H1 (cell line): ENCODE measurements at regions not wholly inside any gene's neighbourhood (a gene's known extent, or its start where the extent isn't known, plus 50 kb on each side); places are given as distances from the start of the nearest gene placed in this dataset.
A peak's percentile ranks its signal among the peaks of the same experiment; 100 is the strongest.

Source experiments
- CTCF ChIA-PET: fragments of 300-600 bp; sonication (Branson Sonifier 250); formaldehyde crosslinking; loops from one replicate; lab custom pipeline; 2021; ENCODE audit not compliant: partially characterized antibody; lab: Charles Lee
- POLR2A ChIA-PET: fragments of 300-600 bp; sonication (Branson Sonifier 250); formaldehyde crosslinking; loops from one replicate; lab custom pipeline; 2021; ENCODE audit warnings: inconsistent platforms; ENCODE audit not compliant: partially characterized antibody; lab: Charles Lee
- DNase-seq, 2 experiments: peaks; one replicate each; pipeline versions ENCODE4 v3.0.0 to v3.0.0-alpha.2; 2010 to 2022; ENCODE audit warnings: low spot score in 2 of 2, low read depth in 1 of 2, mixed read lengths in 1 of 2
- FAIRE-seq: peaks from 2 replicates; lab custom pipeline; 2011; peaks lifted over from hg19 to GRCh38; lab: Jason Lieb, UNC
- H2AFZ ChIP-seq: 2 replicates; pipeline ENCODE4 v1.8.1; 2012; ENCODE audit warnings: low read length, inconsistent platforms
- H2AK5ac ChIP-seq: 2 replicates; pipeline ENCODE4 v1.6.1; 2013; ENCODE audit warnings: low read depth, low read length
- H2BK120ac ChIP-seq: replicated peaks from 2 replicates; pipeline ENCODE3; 2013; ENCODE audit warnings: low read depth, low read length, inconsistent platforms
- H2BK12ac ChIP-seq: 2 replicates; pipeline ENCODE4 v1.6.1; 2013; ENCODE audit warnings: low read depth, low read length
- H2BK15ac ChIP-seq: 2 replicates; pipeline ENCODE4 v1.6.1; 2013; ENCODE audit warnings: low read length
- H2BK20ac ChIP-seq: 2 replicates; pipeline ENCODE4 v1.6.1; 2013; ENCODE audit warnings: low read length
- H2BK5ac ChIP-seq: 2 replicates; pipeline ENCODE4 v1.6.1; 2013; ENCODE audit warnings: low read depth, low read length
- H3K14ac ChIP-seq: 2 replicates; pipeline ENCODE4 v1.6.1; 2013; ENCODE audit warnings: inconsistent platforms; ENCODE audit not compliant: insufficient read length
- H3K18ac ChIP-seq: 2 replicates; pipeline ENCODE4 v1.6.1; 2013; ENCODE audit warnings: low read length; ENCODE audit errors: extremely low read depth
- H3K23ac ChIP-seq: 2 replicates; pipeline ENCODE4 v1.6.1; 2013; ENCODE audit warnings: inconsistent platforms; ENCODE audit not compliant: insufficient read length
- H3K23me2 ChIP-seq: 2 replicates; pipeline ENCODE4 v1.6.1; 2013; ENCODE audit warnings: low read depth, low read length
- H3K27ac ChIP-seq: 2 replicates; pipeline ENCODE4 v1.6.1; 2011; ENCODE audit warnings: low read depth, low read length, inconsistent platforms
- H3K27me3 ChIP-seq, 4 experiments: replicated peaks in 1 of 4; 1 replicate in 1 of 4; 2 replicates in 3 of 4; pipeline versions ENCODE4 v1.6.1 to v1.8.1; 2011 to 2013; ENCODE audit warnings: low read length in 3 of 4, mild to moderate bottlenecking in 3 of 4, inconsistent platforms in 2 of 4, mixed read lengths in 2 of 4, moderate library complexity in 1 of 4; ENCODE audit not compliant: control insufficient read depth in 3 of 4, insufficient read depth in 3 of 4; ENCODE audit errors: extremely low read depth in 1 of 4
- H3K36me3 ChIP-seq, 4 experiments: 2 replicates each; pipeline versions ENCODE4 v1.6.1 to v1.8.1; 2011 to 2013; ENCODE audit warnings: mild to moderate bottlenecking in 4 of 4, low read length in 3 of 4, moderate library complexity in 2 of 4, control low read depth in 1 of 4, inconsistent platforms in 1 of 4; ENCODE audit not compliant: insufficient read depth in 4 of 4, control insufficient read depth in 2 of 4
- H3K4ac ChIP-seq: replicated peaks from 2 replicates; pipeline ENCODE3; 2013; ENCODE audit warnings: low read length, low read depth, mixed read lengths, inconsistent platforms; ENCODE audit not compliant: insufficient read length
- H3K4me1 ChIP-seq, 4 experiments: replicated peaks in 1 of 4; 1 replicate in 1 of 4; 2 replicates in 3 of 4; pipeline versions ENCODE4 v1.6.1 to v1.8.1; 2011 to 2013; ENCODE audit warnings: low read length in 3 of 4, inconsistent platforms in 2 of 4, mixed read lengths in 1 of 4; ENCODE audit not compliant: insufficient read depth in 4 of 4, control insufficient read depth in 3 of 4
- H3K4me2 ChIP-seq, 2 experiments: 2 replicates each; pipeline versions ENCODE4 v1.6.1 to v1.8.1; 2011 to 2013; ENCODE audit warnings: low read depth in 2 of 2, low read length in 2 of 2, control low read depth in 1 of 2, inconsistent platforms in 1 of 2, mild to moderate bottlenecking in 1 of 2; ENCODE audit not compliant: insufficient read depth in 1 of 2
- H3K4me3 ChIP-seq, 4 experiments: fragments of 200-600, 300-600 bp in 1 of 4; sonication (generic), shearing (Covaris generic), sonication (Bioruptor Twin) in 1 of 4; 2 replicates each; pipeline versions ENCODE4 v1.5.1 to v1.8.1; 2011 to 2016; ENCODE audit warnings: low read length in 4 of 4, low read depth in 3 of 4, control low read depth in 2 of 4, inconsistent platforms in 2 of 4, mild to moderate bottlenecking in 2 of 4, mixed read lengths in 1 of 4, moderate library complexity in 1 of 4; ENCODE audit not compliant: insufficient read depth in 2 of 4; ENCODE audit errors: extremely low read depth in 1 of 4
- H3K56ac ChIP-seq: replicated peaks from 2 replicates; pipeline ENCODE3; 2013; ENCODE audit warnings: low read depth, mild to moderate bottlenecking, mixed read lengths, low read length, inconsistent platforms; ENCODE audit not compliant: insufficient read length
- H3K79me1 ChIP-seq: 2 replicates; pipeline ENCODE4 v1.6.1; 2013; ENCODE audit warnings: low read depth, low read length, control low read depth
- H3K79me2 ChIP-seq, 2 experiments: 2 replicates each; pipeline versions ENCODE4 v1.6.1 to v1.8.1; 2012 to 2013; ENCODE audit warnings: low read length in 2 of 2, mild to moderate bottlenecking in 2 of 2, inconsistent platforms in 1 of 2; ENCODE audit not compliant: insufficient read depth in 2 of 2, control insufficient read depth in 1 of 2
- H3K9ac ChIP-seq, 4 experiments: replicated peaks in 1 of 4; 1 replicate in 1 of 4; 2 replicates in 3 of 4; pipeline versions ENCODE4 v1.6.1 to v1.8.1; 2011 to 2013; ENCODE audit warnings: low read depth in 3 of 4, low read length in 3 of 4, control low read depth in 2 of 4, mild to moderate bottlenecking in 2 of 4, moderate library complexity in 2 of 4, inconsistent platforms in 1 of 4; ENCODE audit errors: extremely low read depth in 1 of 4
- H3K9me3 ChIP-seq, 2 experiments: 2 replicates each; pipeline versions ENCODE4 v1.6.1 to v1.8.1; 2012 to 2013; ENCODE audit warnings: mild to moderate bottlenecking in 2 of 2, moderate library complexity in 2 of 2, control low read depth in 1 of 2, inconsistent platforms in 1 of 2, low read depth in 1 of 2, low read length in 1 of 2, mixed read lengths in 1 of 2; ENCODE audit not compliant: insufficient read depth in 2 of 2
- H4K20me1 ChIP-seq, 2 experiments: replicated peaks in 1 of 2; 2 replicates each; pipeline versions ENCODE3 to v1.8.1; 2011 to 2013; ENCODE audit warnings: inconsistent platforms in 2 of 2, low read length in 2 of 2, mild to moderate bottlenecking in 1 of 2; ENCODE audit not compliant: insufficient read depth in 2 of 2, control insufficient read depth in 1 of 2
- H4K5ac ChIP-seq: 2 replicates; pipeline ENCODE4 v1.6.1; 2013; ENCODE audit warnings: low read length, low read depth, mixed read lengths, inconsistent platforms; ENCODE audit not compliant: insufficient read length
- H4K8ac ChIP-seq: 2 replicates; pipeline ENCODE4 v1.8.0; 2013; ENCODE audit warnings: mild to moderate bottlenecking, moderate library complexity, low read length, inconsistent platforms; ENCODE audit not compliant: insufficient read depth; ENCODE audit errors: extremely low read depth
- H4K91ac ChIP-seq: replicated peaks from 2 replicates; pipeline ENCODE3; 2013; ENCODE audit warnings: low read length, mixed read lengths, inconsistent platforms; ENCODE audit not compliant: insufficient read length
- CEBPB ChIP-seq: IDR thresholded peaks from 2 replicates; pipeline ENCODE4 v1.6.1; 2012; ENCODE audit warnings: low read depth, low read length
- RXRA ChIP-seq: IDR thresholded peaks from 2 replicates; pipeline ENCODE4 v1.6.1; 2011; ENCODE audit warnings: low read depth, mild to moderate bottlenecking, low read length, moderate library complexity; ENCODE audit not compliant: insufficient read depth
- SP2 ChIP-seq: IDR thresholded peaks from 2 replicates; pipeline ENCODE4 v1.6.1; 2012; ENCODE audit warnings: mild to moderate bottlenecking, low read length, inconsistent platforms
- SRF ChIP-seq: IDR thresholded peaks from 2 replicates; pipeline ENCODE4 v1.6.1; 2011; ENCODE audit warnings: mild to moderate bottlenecking, low read depth, low read length, moderate library complexity
- TEAD4 ChIP-seq: IDR thresholded peaks from 2 replicates; pipeline ENCODE4 v1.6.1; 2012; ENCODE audit warnings: low read depth, low read length, inconsistent platforms, mixed read lengths
- WGBS, 2 experiments: shearing (Covaris generic) in 1 of 2; methylation state at CpG; one replicate each; pipeline versions ENCODE4 v1.1.6 to v1.1.7; 2013 to 2015; ENCODE audit warnings: low lambda C conversion rate in 2 of 2, mixed read lengths in 2 of 2, inconsistent platforms in 1 of 2, low coverage in 1 of 2, missing lambda C conversion rate in 1 of 2; ENCODE audit not compliant: insufficient replicate concordance in 2 of 2, insufficient coverage in 1 of 2, insufficient read length in 1 of 2; ENCODE audit errors: extremely low coverage in 1 of 2, missing lambda C conversion rate in 1 of 2; 5-methylcytosine and 5-hydroxymethylcytosine counted together

GRCh38 chr12:91743280-91743679 is 402.4 kb downstream of the BTG1 start:
- no peaks in the 10 kb centered on the region for H3K79me2 ChIP-seq
- FAIRE-seq, result no peak
- no peak overlapping the region for H3K18ac ChIP-seq
- CTCF ChIA-PET, result interaction anchor here (0.9 to 2.1 kb wide), 2 partner anchors 17 to 68 kb away, joined by 4 to 7 read pairs; no protein-coding TSS in a partner anchor
- DNase-seq, result no peak
- no peak overlapping the region for H3K4me2 ChIP-seq
- H3K23me2 ChIP-seq, result no peaks in the 10 kb centered on the region
- H3K79me1 ChIP-seq, result no peaks in the 10 kb centered on the region
- H4K8ac ChIP-seq, result no peak overlapping the region
- H2AK5ac ChIP-seq, result no peak overlapping the region
- H2BK5ac ChIP-seq, result no peak overlapping the region
- POLR2A ChIA-PET, result no interaction called here
- 91% methylated on average over 5 of the region's 5 CpGs; no CpG with 5 or more reads in 1 of the 2 experiments for WGBS, 2 experiments
- peaks cover 0 to 1% (median 0%) of the 10 kb centered on the region in 4 experiments; a peak in 1 of 7 replicates for H3K27me3 ChIP-seq
- no peaks in the 10 kb centered on the region for H3K36me3 ChIP-seq
- no peak overlapping the region for H3K4me3 ChIP-seq
- H3K14ac ChIP-seq, result no peak overlapping the region
- H2BK15ac ChIP-seq, result no peak overlapping the region
- no peak overlapping the region for H2BK20ac ChIP-seq
- H3K56ac ChIP-seq, result no peak overlapping the region
- no peak overlapping the region for H3K9ac ChIP-seq
- no peak overlapping the region for H3K4ac ChIP-seq
- H4K20me1 ChIP-seq, result no peaks in the 10 kb centered on the region
- H2AFZ ChIP-seq, result peak overlapping the region; percentile 16; the same call in 1 of the 2 replicates
- TF ChIP-seq SP2 (no peak), TEAD4 (no peak), RXRA (no peak), SRF (no peak), CEBPB (peak; percentile 57; the same call in 1 of the 2 replicates)
- no peaks in the 10 kb centered on the region for H3K9me3 ChIP-seq
- H3K23ac ChIP-seq, result no peak overlapping the region
- no peak overlapping the region for H2BK12ac ChIP-seq
- H2BK120ac ChIP-seq, result no peak overlapping the region
- no peak overlapping the region for H3K27ac ChIP-seq
- no peak overlapping the region for H4K91ac ChIP-seq
- no peak overlapping the region for H4K5ac ChIP-seq
- H3K4me1 ChIP-seq, result peaks cover 0 to 6% (median 3%) of the 10 kb centered on the region in 4 experiments; a peak in 3 of 7 replicates
